ENCODE measurements at regions not wholly inside any gene's neighbourhood (a gene's known extent, or its start where the extent isn't known, plus 50 kb on each side); places are given as distances from the start of the nearest gene placed in this dataset.

DNA sequence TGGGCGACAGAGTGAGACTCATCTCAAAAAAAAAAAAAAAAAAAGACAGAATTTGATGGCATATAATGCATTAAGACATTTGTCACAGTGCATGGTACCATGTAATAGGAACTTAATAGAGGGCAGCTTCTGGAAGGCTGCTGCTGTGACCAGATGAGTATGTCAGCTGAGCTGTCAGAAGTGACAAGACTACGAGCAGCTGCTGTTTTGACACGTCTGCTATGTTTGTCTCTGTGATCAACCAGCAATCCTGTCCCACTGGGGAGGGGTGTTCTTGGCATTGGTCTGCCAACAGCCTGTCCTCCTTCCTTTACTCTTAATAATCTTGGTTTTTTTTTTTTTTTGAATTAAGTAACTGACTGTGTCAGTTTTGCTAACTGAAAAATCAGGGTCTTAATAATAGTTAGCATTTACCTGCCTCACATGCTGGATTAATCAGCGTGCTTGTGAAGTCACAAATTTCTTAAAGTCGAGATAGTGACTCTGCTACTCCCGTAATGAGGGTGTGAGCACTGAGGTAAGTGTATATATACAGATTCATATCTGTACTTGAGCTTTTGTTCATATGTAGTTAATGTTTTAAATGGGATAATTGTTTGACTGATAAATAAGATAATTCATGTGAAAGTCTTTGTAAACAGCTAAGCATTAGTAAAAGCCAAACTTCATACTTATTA, 152.4 kb downstream of the BMP2 start:
- WGBS (ENCODE audit: low lambda C conversion rate): 4% methylated on average over 6 of the region's 6 CpGs
- Histone ChIP-seq H4K20me1 (ENCODE audit: insufficient read depth, low read length) (no peaks in the 10 kb centered on the region), H2AFZ (ENCODE audit: low read length) (no peak overlapping the region), H3K27ac (ENCODE audit: extremely low read length, insufficient read depth, low read length) (no peak overlapping the region), H3K4me3 (replicated peaks in 1 of 3; ENCODE audit: insufficient read depth in 1 of 3, low read depth in 2 of 3, low read length in 3 of 3) (no peak overlapping the region), H3K36me3 (replicated peaks in 1 of 2; ENCODE audit: control insufficient read depth in 1 of 2, insufficient read depth in 2 of 2, low read length in 2 of 2) (no peaks in the 10 kb centered on the region), H3K9ac (ENCODE audit: insufficient read depth, low read depth, low read length) (no peak overlapping the region), H3K4me2 (ENCODE audit: low read depth, low read length) (no peak overlapping the region), H3K4me1 (ENCODE audit: insufficient read depth, low read length) (no peaks in the 10 kb centered on the region), H3K9me3 (ENCODE audit: low read length) (no peaks in the 10 kb centered on the region), H3K79me2 (ENCODE audit: insufficient read depth, low read length) (no peaks in the 10 kb centered on the region), H3K27me3 (ENCODE audit: control insufficient read depth in 1 of 2, insufficient read depth in 2 of 2, low read length in 2 of 2) (no peaks in the 10 kb centered on the region)
- ChIA-PET POLR2A (no interaction called here), CTCF (ENCODE audit: low intra/inter-chr PET ratio, low total read pairs) (no interaction called here)
- in situ Hi-C loops (cut with HindIII; ENCODE audit: extremely low pct_ligation_motif_present, low pct_unique_long_range_greater_than_20kb) (no loop called here), intact Hi-C loops (cut with micrococcal nuclease; ENCODE audit: unreplicated experiment) (no loop called here)
- FAIRE-seq (no peak), ATAC-seq (no peak), DNase-seq (ENCODE audit: low spot score) (no peak)
- BruUV-seq (replicated peaks): no TSS peak
- TF ChIP-seq, protein P1, sequence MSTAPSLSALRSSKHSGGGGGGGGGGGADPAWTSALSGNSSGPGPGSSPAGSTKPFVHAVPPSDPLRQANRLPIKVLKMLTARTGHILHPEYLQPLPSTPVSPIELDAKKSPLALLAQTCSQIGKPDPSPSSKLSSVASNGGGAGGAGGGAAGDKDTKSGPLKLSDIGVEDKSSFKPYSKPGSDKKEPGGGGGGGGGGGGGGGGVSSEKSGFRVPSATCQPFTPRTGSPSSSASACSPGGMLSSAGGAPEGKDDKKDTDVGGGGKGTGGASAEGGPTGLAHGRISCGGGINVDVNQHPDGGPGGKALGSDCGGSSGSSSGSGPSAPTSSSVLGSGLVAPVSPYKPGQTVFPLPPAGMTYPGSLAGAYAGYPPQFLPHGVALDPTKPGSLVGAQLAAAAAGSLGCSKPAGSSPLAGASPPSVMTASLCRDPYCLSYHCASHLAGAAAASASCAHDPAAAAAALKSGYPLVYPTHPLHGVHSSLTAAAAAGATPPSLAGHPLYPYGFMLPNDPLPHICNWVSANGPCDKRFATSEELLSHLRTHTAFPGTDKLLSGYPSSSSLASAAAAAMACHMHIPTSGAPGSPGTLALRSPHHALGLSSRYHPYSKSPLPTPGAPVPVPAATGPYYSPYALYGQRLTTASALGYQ (CRISPR knock-in tag; IDR thresholded peaks at IDR 0.05): no peak
- TF ChIP-seq, protein P2, sequence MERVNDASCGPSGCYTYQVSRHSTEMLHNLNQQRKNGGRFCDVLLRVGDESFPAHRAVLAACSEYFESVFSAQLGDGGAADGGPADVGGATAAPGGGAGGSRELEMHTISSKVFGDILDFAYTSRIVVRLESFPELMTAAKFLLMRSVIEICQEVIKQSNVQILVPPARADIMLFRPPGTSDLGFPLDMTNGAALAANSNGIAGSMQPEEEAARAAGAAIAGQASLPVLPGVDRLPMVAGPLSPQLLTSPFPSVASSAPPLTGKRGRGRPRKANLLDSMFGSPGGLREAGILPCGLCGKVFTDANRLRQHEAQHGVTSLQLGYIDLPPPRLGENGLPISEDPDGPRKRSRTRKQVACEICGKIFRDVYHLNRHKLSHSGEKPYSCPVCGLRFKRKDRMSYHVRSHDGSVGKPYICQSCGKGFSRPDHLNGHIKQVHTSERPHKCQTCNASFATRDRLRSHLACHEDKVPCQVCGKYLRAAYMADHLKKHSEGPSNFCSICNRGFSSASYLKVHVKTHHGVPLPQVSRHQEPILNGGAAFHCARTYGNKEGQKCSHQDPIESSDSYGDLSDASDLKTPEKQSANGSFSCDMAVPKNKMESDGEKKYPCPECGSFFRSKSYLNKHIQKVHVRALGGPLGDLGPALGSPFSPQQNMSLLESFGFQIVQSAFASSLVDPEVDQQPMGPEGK (CRISPR knock-in tag; IDR thresholded peaks at IDR 0.05): no peak
- TF ChIP-seq DNMT3B (CRISPR knock-in tag; conservative IDR thresholded peaks at IDR 0.05) (no peak), RAD21 (CRISPR knock-in tag; IDR thresholded peaks at IDR 0.05) (no peak), BCL6 (CRISPR knock-in tag; IDR thresholded peaks at IDR 0.05) (no peak), TAF15 (IDR thresholded peaks at IDR 0.05; ENCODE audit: low read depth, low read length, poor library complexity, severe bottlenecking) (no peak), ZNF883 (CRISPR knock-in tag; IDR thresholded peaks at IDR 0.05; ENCODE audit: not compliant biosample characterization) (no peak), HOXA5 (CRISPR knock-in tag; IDR thresholded peaks at IDR 0.05) (no peak), XBP1 (CRISPR knock-in tag; IDR thresholded peaks at IDR 0.05) (no peak), SUZ12 (IDR thresholded peaks at IDR 0.05; ENCODE audit: low read depth, low read length) (no peak), ZBTB44 (CRISPR knock-in tag; IDR thresholded peaks at IDR 0.05) (no peak), GTF2F1 (IDR thresholded peaks at IDR 0.05; ENCODE audit: low read length) (no peak), ZNF44 (CRISPR knock-in tag; IDR thresholded peaks at IDR 0.05) (no peak), CBX5 (CRISPR knock-in tag; IDR thresholded peaks at IDR 0.05; ENCODE audit: borderline replicate concordance) (no peak), TMF1 (CRISPR knock-in tag; IDR thresholded peaks at IDR 0.05; ENCODE audit: low read depth) (no peak), ZNF773 (CRISPR knock-in tag; IDR thresholded peaks at IDR 0.05; ENCODE audit: borderline replicate concordance) (no peak)
- TF ChIP-seq, protein P3, sequence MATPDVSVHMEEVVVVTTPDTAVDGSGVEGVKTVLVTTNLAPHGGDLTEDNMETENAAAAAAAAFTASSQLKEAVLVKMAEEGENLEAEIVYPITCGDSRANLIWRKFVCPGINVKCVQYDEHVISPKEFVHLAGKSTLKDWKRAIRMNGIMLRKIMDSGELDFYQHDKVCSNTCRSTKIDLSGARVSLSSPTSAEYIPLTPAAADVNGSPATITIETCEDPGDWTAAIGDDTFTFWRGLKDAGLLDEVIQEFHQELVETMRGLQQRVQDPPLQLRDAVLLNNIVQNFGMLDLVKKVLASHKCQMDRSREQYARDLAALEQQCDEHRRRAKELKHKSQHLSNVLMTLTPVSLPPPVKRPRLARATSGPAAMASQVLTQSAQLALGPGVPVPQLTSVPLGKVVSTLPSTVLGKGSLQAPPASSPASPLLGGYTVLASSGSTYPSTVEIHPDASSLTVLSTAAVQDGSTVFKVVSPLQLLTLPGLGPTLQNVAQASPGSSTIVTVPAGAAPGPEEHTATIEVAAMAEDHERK (CRISPR knock-in tag; IDR thresholded peaks at IDR 0.05; ENCODE audit: low read depth): no peak
- TF ChIP-seq, protein P4, sequence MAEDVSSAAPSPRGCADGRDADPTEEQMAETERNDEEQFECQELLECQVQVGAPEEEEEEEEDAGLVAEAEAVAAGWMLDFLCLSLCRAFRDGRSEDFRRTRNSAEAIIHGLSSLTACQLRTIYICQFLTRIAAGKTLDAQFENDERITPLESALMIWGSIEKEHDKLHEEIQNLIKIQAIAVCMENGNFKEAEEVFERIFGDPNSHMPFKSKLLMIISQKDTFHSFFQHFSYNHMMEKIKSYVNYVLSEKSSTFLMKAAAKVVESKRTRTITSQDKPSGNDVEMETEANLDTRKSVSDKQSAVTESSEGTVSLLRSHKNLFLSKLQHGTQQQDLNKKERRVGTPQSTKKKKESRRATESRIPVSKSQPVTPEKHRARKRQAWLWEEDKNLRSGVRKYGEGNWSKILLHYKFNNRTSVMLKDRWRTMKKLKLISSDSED (CRISPR knock-in tag; IDR thresholded peaks at IDR 0.05): no peak
